ENCODE measurements at regions not wholly inside any gene's neighbourhood (a gene's known extent, or its start where the extent isn't known, plus 50 kb on each side); places are given as distances from the start of the nearest gene placed in this dataset.

DNA sequence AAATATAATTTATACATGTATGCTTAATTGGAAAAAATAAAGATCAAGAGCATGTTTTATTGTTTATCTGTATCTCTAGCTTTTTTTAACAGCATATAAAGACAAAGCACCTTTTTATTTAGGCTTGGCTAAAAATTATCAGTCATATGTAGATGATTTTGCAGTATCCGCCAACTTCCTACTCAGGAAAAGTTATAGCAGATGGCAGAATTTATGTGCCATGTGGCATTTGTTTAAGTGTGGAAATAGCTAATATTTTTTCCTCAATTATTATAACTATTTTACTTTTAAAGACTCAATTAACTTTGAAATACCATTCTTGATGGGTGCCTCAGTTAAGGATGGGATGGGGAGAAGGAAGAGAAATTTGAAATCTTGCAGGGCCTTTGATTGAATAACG is 762.1 kb upstream of the RBFOX1 start:
- TF ChIP-seq, protein P1, sequence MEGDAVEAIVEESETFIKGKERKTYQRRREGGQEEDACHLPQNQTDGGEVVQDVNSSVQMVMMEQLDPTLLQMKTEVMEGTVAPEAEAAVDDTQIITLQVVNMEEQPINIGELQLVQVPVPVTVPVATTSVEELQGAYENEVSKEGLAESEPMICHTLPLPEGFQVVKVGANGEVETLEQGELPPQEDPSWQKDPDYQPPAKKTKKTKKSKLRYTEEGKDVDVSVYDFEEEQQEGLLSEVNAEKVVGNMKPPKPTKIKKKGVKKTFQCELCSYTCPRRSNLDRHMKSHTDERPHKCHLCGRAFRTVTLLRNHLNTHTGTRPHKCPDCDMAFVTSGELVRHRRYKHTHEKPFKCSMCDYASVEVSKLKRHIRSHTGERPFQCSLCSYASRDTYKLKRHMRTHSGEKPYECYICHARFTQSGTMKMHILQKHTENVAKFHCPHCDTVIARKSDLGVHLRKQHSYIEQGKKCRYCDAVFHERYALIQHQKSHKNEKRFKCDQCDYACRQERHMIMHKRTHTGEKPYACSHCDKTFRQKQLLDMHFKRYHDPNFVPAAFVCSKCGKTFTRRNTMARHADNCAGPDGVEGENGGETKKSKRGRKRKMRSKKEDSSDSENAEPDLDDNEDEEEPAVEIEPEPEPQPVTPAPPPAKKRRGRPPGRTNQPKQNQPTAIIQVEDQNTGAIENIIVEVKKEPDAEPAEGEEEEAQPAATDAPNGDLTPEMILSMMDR (IDR thresholded peaks at IDR 0.05): no peak
- TF ChIP-seq POLR2A (IDR thresholded peaks at IDR 0.05): no peak
